PC-3 (cell line): ENCODE measurements at regions not wholly inside any gene's neighbourhood (a gene's known extent, or its start where the extent isn't known, plus 50 kb on each side); places are given as distances from the start of the nearest gene placed in this dataset.

Experiments used
- CTCF ChIP-seq: fragments of 300-600 bp; sonication (generic); conservative IDR thresholded peaks from 2 replicates; pipeline ENCODE4 v1.5.1; 2017; ENCODE audit warnings: antibody characterized with exemption, low read depth, mild to moderate bottlenecking, low read length
- EZH2phosphoT487 ChIP-seq: fragments of 300-600 bp; sonication (generic); IDR thresholded peaks from 2 replicates; pipeline ENCODE4 v1.6.1; 2018; ENCODE audit warnings: mild to moderate bottlenecking, antibody characterized with exemption, low read length, borderline replicate concordance

GRCh38 chr1:30420519-30421050 is 302.8 kb downstream of the MATN1 start:
- TF ChIP-seq CTCF (no peak), EZH2phosphoT487 (no peak)
